ENCODE measurements at regions not wholly inside any gene's neighbourhood (a gene's known extent, or its start where the extent isn't known, plus 50 kb on each side); places are given as distances from the start of the nearest gene placed in this dataset.

DNA sequence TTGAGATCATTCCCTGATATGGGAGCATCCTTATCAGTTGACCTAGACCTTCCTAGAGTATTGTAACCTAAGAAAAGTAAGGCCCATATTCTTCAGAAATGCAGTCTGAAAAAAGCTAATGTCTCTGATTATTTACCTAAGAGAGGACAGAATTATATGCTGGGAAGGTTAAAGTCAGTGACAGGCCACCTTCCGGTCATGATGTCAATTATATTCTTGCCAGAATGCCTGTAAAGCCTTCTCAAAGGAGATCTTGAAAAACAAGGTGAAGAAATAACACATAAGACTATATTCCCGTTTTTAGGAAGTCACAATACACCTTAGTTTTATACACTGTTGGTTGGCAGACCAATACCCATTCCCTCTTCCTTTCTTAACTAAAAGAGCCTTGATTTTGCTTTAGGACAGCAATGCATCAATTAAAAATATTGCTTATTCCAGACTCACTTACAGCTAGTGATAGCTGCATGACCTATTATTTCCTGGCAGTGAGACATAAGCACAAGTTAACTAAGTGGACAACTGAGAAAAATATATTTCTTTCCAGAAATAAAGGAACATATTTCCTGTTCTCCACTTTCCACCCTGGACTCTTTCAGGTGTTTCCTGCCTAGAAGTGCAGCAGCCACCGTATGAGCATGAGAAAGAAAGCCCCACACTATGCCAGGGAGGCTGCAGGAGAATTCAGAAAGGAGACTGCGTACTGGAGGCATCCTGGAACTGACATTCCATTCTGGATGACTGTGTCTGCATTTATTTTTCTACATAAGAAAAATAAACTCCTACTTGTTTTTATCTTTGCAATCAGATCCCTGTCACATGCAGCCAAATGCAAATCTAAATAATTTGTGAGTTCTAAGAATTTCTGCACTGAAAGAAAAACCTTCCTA is 332.9 kb upstream of the PTBP2 start:
- H3K79me2 ChIP-seq (ENCODE audit: control insufficient read depth, insufficient read depth, low read length) = no peaks in the 10 kb centered on the region
- no peak overlapping the region for H2AFZ ChIP-seq (ENCODE audit: control insufficient read depth, low read length)
- no peaks in the 10 kb centered on the region for H3K9me1 ChIP-seq (ENCODE audit: control insufficient read depth, extremely low read depth, insufficient read depth, low read length)
- TF ChIP-seq EZH2 (IDR thresholded peaks at IDR 0.05; ENCODE audit: low read length) = no peak
- TF ChIP-seq, protein P1, sequence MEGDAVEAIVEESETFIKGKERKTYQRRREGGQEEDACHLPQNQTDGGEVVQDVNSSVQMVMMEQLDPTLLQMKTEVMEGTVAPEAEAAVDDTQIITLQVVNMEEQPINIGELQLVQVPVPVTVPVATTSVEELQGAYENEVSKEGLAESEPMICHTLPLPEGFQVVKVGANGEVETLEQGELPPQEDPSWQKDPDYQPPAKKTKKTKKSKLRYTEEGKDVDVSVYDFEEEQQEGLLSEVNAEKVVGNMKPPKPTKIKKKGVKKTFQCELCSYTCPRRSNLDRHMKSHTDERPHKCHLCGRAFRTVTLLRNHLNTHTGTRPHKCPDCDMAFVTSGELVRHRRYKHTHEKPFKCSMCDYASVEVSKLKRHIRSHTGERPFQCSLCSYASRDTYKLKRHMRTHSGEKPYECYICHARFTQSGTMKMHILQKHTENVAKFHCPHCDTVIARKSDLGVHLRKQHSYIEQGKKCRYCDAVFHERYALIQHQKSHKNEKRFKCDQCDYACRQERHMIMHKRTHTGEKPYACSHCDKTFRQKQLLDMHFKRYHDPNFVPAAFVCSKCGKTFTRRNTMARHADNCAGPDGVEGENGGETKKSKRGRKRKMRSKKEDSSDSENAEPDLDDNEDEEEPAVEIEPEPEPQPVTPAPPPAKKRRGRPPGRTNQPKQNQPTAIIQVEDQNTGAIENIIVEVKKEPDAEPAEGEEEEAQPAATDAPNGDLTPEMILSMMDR (optimal IDR thresholded peaks at IDR 0.05 in 1 of 3, IDR thresholded peaks at IDR 0.05 in 1 of 3, conservative IDR thresholded peaks at IDR 0.05 in 1 of 3; ENCODE audit: extremely low read depth in 1 of 3, insufficient read depth in 2 of 3, low read length in 3 of 3) = no peak
- H3K4me2 ChIP-seq (ENCODE audit: control insufficient read depth, extremely low read depth, insufficient read depth, low read depth, low read length) = no peak overlapping the region
- no peaks in the 10 kb centered on the region for H3K27me3 ChIP-seq (ENCODE audit: control insufficient read depth, extremely low read depth, insufficient read depth, low read length)
- DNase-seq (ENCODE audit: low read depth, low spot score) = no peak
- FAIRE-seq = no peak
- no peak overlapping the region for H3K27ac ChIP-seq (ENCODE audit: control insufficient read depth, insufficient read depth, low read length)
- H3K36me3 ChIP-seq (ENCODE audit: control insufficient read depth in 2 of 2, extremely low read depth in 1 of 2, insufficient read depth in 2 of 2, low read length in 2 of 2) = no peaks in the 10 kb centered on the region
- no peaks in the 10 kb centered on the region for H4K20me1 ChIP-seq (ENCODE audit: control insufficient read depth, extremely low read depth, insufficient read depth, low read length)
- dilution Hi-C loops (cut with MboI; ENCODE audit: extremely low pct_ligation_motif_present, low sequenced_read_pairs) = no loop called here
- H3K9ac ChIP-seq (ENCODE audit: control insufficient read depth, extremely low read depth, insufficient read depth, low read length) = no peak overlapping the region
- H3K9me3 ChIP-seq (ENCODE audit: control insufficient read depth, low read depth, low read length) = no peaks in the 10 kb centered on the region
- H3K4me3 ChIP-seq (ENCODE audit: control insufficient read depth in 2 of 3, extremely low read depth in 1 of 3, insufficient read depth in 2 of 3, low read depth in 1 of 3, low read length in 3 of 3) = no peak overlapping the region
- H3K4me1 ChIP-seq (ENCODE audit: control insufficient read depth, extremely low read depth, insufficient read depth, low read length) = peaks cover 5% of the 10 kb centered on the region

DNA sequence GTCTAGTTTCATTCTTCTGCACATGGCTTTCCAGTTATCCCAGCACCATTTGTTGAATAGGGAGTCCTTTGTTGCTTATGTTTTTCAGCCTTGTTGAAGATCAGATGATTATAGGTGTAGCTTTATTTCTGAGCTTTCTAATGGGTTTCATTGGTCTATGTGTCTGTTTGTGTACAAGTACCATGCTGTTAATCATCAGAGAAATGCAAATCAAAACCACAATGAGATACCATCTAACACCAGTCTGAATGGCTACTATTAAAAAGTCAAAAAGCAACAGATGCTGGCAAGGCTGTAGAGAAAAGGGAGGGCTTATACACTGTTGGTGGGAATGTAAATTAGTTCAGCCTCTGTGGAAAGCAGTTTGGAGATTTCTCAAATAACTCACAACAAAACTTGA is 321.5 kb upstream of the PTBP2 start:
- H2AFZ ChIP-seq (ENCODE audit: control insufficient read depth, low read length) = no peak overlapping the region
- no peaks in the 10 kb centered on the region for H3K79me2 ChIP-seq (ENCODE audit: control insufficient read depth, insufficient read depth, low read length)
- H3K36me3 ChIP-seq (ENCODE audit: control insufficient read depth in 2 of 2, extremely low read depth in 1 of 2, insufficient read depth in 2 of 2, low read length in 2 of 2) = no peaks in the 10 kb centered on the region
- no peaks in the 10 kb centered on the region for H3K27me3 ChIP-seq (ENCODE audit: control insufficient read depth, extremely low read depth, insufficient read depth, low read length)
- DNase-seq (ENCODE audit: low read depth, low spot score) = no peak
- no peak for TF ChIP-seq EZH2 (IDR thresholded peaks at IDR 0.05; ENCODE audit: low read length)
- TF ChIP-seq, protein P1 (optimal IDR thresholded peaks at IDR 0.05 in 1 of 3, IDR thresholded peaks at IDR 0.05 in 1 of 3, conservative IDR thresholded peaks at IDR 0.05 in 1 of 3; ENCODE audit: extremely low read depth in 1 of 3, insufficient read depth in 2 of 3, low read length in 3 of 3) = no peak
- no peak overlapping the region for H3K4me2 ChIP-seq (ENCODE audit: control insufficient read depth, extremely low read depth, insufficient read depth, low read depth, low read length)
- H4K20me1 ChIP-seq (ENCODE audit: control insufficient read depth, extremely low read depth, insufficient read depth, low read length) = no peaks in the 10 kb centered on the region
- H3K9ac ChIP-seq (ENCODE audit: control insufficient read depth, extremely low read depth, insufficient read depth, low read length) = no peak overlapping the region
- no peaks in the 10 kb centered on the region for H3K9me1 ChIP-seq (ENCODE audit: control insufficient read depth, extremely low read depth, insufficient read depth, low read length)
- no peak for FAIRE-seq
- no peak overlapping the region for H3K4me3 ChIP-seq (ENCODE audit: control insufficient read depth in 2 of 3, extremely low read depth in 1 of 3, insufficient read depth in 2 of 3, low read depth in 1 of 3, low read length in 3 of 3)
- no peaks in the 10 kb centered on the region for H3K9me3 ChIP-seq (ENCODE audit: control insufficient read depth, low read depth, low read length)
- dilution Hi-C loops (cut with MboI; ENCODE audit: extremely low pct_ligation_motif_present, low sequenced_read_pairs) = no loop called here
- H3K4me1 ChIP-seq (ENCODE audit: control insufficient read depth, extremely low read depth, insufficient read depth, low read length) = no peaks in the 10 kb centered on the region
- no peak overlapping the region for H3K27ac ChIP-seq (ENCODE audit: control insufficient read depth, insufficient read depth, low read length)

Data from keratinocyte (primary cell).